C4-2B (cell line): ENCODE measurements at regions not wholly inside any gene's neighbourhood (a gene's known extent, or its start where the extent isn't known, plus 50 kb on each side); places are given as distances from the start of the nearest gene placed in this dataset.
"Not testable (repeated sequence)": the region's sequence is repeated elsewhere in the genome, so short reads cannot be mapped to it uniquely, and the experiment has no call there.

Experiments used
- ZFX ChIP-seq: fragments of 450-650 bp; IDR thresholded peaks from 2 replicates; pipeline ENCODE4 v1.6.1; 2017
- TF ChIP-seq, protein P1 (sequence below): fragments of 450-650 bp; conservative IDR thresholded peaks from 2 replicates; pipeline ENCODE4 v1.5.1; 2017; ENCODE audit warnings: mild to moderate bottlenecking

DNA sequence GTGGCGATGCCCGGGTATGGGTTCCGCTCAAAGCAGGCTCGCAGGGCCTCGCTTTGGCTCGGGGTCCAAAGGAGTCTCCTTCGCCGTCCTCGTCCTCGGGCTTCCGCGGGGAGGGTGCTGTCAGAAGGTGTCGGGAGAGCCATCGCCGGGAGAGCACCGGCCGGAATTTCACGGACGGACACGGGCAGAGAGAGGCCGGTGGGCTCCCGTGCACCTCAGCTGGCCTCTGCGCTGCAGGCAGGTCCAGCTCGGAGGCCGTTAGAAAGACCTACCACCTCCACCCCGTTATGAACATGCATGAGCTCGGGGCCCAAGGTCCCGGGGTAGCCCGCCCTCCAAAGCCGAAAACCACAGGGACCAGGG, 1846.0 kb upstream of the DEFB115 start:
- TF ChIP-seq, protein P1, sequence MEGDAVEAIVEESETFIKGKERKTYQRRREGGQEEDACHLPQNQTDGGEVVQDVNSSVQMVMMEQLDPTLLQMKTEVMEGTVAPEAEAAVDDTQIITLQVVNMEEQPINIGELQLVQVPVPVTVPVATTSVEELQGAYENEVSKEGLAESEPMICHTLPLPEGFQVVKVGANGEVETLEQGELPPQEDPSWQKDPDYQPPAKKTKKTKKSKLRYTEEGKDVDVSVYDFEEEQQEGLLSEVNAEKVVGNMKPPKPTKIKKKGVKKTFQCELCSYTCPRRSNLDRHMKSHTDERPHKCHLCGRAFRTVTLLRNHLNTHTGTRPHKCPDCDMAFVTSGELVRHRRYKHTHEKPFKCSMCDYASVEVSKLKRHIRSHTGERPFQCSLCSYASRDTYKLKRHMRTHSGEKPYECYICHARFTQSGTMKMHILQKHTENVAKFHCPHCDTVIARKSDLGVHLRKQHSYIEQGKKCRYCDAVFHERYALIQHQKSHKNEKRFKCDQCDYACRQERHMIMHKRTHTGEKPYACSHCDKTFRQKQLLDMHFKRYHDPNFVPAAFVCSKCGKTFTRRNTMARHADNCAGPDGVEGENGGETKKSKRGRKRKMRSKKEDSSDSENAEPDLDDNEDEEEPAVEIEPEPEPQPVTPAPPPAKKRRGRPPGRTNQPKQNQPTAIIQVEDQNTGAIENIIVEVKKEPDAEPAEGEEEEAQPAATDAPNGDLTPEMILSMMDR, result not testable (repeated sequence)
- not testable (repeated sequence) for TF ChIP-seq ZFX
